Omental fat pad (tissue), 3 donors: ENCODE measurements at regions not wholly inside any gene's neighbourhood (a gene's known extent, or its start where the extent isn't known, plus 50 kb on each side); places are given as distances from the start of the nearest gene placed in this dataset.

Experiments
- ATAC-seq: fragments of 150-250 bp; one replicate; pipeline ENCODE4 v1.9.1; 2016; ENCODE audit warnings: mild to moderate bottlenecking, moderate library complexity; ENCODE audit not compliant: low FRiP score
- DNase-seq: peaks from one replicate; pipeline ENCODE4 v3.0.0-alpha.2; 2019; ENCODE audit warnings: low spot score
- CTCF ChIP-seq, 3 donors: fragments of 450-650 bp; IDR thresholded peaks; one replicate each; pipeline ENCODE4 v1.5.1; 2016 to 2017; ENCODE audit warnings: antibody characterized with exemption in 3 of 3, mild to moderate bottlenecking in 3 of 3, moderate library complexity in 2 of 3

- TF ChIP-seq CTCF (IDR thresholded peaks at IDR 0.05) = no peak
- DNase-seq = no peak
- ATAC-seq = no peak
Observed at GRCh38 chr4:165766976-165767375, 106.1 kb upstream of the TLL1 start.

GRCh38 chr4:165767671-165768070 is 105.4 kb upstream of the TLL1 start:
- no peak for ATAC-seq
- TF ChIP-seq CTCF (IDR thresholded peaks at IDR 0.05) = no peak

GRCh38 chr4:165768281-165768680 is 104.8 kb upstream of the TLL1 start:
- TF ChIP-seq CTCF (IDR thresholded peaks at IDR 0.05) = no peak
- no peak for ATAC-seq
- DNase-seq = no peak

More at GRCh38 chr4:165767671-165768070, 105.4 kb upstream of the TLL1 start:
- DNase-seq = no peak

GRCh38 chr4:165774326-165774725 is 98.7 kb upstream of the TLL1 start:
- ATAC-seq = no peak
- TF ChIP-seq CTCF (IDR thresholded peaks at IDR 0.05) = no peak
- no peak for DNase-seq

- ATAC-seq (peak; percentile 93), DNase-seq (no peak)
- no peak for TF ChIP-seq CTCF (IDR thresholded peaks at IDR 0.05)
Observed at GRCh38 chr4:165779950-165780670, 92.9 kb upstream of the TLL1 start.

- no peak for DNase-seq
- TF ChIP-seq CTCF (IDR thresholded peaks at IDR 0.05) = no peak
- peak; percentile 13 for ATAC-seq
Observed at GRCh38 chr4:165780735-165781134, 92.3 kb upstream of the TLL1 start.

GRCh38 chr4:165782623-165783022 is 90.4 kb upstream of the TLL1 start:
- ATAC-seq (no peak), DNase-seq (no peak)
- TF ChIP-seq CTCF (IDR thresholded peaks at IDR 0.05) = no peak
